ENCODE measurements at regions not wholly inside any gene's neighbourhood (a gene's known extent, or its start where the extent isn't known, plus 50 kb on each side); places are given as distances from the start of the nearest gene placed in this dataset.

DNA sequence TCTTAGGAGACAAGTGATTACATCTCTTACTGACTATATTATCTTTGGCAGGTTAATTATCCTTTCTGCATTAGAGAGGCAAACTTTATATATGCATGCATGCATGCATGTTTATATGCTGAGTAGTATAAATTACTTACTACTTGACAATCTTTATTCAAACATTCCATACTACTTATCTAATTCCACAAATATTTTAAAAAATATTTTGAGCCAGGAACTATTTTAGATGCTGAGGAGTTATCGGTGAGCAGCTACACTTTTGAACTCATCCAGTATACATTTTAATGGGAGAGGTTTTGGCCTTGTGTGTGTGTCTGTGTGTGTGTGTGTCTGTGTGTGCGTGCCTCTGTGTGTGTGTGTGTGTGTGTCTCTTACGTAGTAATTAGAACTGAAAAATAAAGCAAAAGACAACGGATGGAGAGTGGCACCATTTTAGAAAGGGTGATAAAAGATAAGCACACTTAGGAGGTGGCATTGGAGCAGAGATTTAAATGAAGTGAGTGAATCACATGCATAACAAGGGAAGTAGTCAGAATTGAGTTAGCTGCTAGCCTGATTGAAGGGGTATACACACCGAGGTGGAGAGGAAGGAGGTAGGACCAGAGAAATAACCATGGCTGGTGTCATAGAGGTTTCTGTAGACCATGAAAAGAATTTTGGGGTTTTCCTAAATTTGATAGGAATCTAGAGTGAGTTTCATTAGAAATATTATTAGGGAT lies 1488.4 kb downstream of the MRPL39 start:
- DNase-seq (ENCODE audit: low spot score), result no peak

DNA sequence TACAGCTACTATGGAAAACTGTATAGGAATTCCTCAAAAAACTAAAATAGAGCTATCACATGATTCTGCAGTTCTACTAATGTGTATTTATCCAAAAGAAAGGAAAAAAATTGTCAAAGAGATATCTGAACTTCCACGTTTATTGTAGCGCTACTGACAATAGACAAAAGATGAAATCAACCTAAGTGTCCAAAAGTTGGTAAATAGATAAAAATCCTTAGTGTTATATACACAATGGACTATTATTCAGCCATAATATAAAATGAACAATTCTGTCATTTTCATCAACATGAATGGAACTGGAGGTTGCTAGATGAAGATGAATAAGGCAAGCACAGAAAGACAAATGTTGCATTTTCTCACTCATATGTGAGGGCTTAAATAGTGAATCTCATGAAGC lies 1492.1 kb downstream of the MRPL39 start:
- peak; percentile 88 for DNase-seq (ENCODE audit: low spot score)

DNA sequence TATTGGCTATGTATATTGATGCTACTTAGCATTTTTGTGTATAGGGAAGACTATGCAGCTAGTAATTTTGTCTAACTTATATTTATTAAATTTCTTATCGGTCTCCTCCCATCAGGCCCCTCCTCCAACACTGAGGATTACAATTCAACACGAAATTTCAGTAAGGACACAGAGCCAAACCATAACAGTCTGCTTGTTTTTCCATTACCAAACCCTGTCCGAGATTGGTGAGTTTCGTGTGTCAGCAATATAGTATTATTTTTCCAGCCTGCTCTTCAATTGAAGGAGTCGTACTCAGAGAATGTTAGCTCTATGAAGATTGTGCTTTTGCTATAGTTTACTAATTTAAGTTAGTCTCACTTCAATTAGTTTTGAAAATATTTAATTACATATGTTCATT lies 1495.3 kb downstream of the MRPL39 start:
- DNase-seq (ENCODE audit: low spot score), result no peak

DNA sequence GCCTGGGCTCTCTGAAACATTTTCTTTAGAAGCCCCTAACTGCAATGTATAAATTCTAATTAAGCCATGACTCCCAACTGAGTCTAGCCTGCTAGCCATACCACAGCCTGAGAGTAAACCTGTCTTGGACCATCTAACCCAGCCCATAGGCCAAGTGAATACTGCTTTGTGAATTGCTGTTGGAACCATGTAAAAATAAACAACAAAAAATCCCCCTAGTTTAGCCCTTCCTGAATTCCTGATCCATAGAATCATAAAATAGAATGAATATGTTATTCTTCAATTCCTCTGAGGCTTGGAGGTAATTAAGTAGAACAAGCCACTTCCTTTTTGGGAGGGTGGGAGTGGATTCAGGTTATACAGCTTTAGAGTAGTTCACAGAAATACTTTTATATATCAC lies 1496.4 kb downstream of the MRPL39 start:
- no peak for DNase-seq (ENCODE audit: low spot score)

DNA sequence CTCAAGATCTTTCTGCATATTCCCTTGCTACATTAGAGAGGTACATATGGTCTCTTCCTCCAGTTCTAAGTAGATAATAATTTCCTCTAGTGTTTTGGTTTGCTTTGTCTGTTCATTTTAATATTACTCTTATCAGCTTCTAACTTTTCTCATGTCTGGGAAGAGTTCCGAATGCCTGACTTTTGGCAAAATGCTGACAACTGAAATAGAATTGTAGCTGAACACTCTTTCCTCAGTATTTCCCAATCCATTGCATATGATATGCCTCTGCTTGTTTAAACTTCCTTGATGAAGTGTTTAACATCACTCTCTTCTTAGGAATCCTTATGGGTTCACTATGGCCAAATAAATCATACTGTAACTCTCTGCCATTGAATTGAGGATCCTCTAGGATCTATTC lies 1510.1 kb downstream of the MRPL39 start:
- no peak for DNase-seq (ENCODE audit: low spot score)

DNA sequence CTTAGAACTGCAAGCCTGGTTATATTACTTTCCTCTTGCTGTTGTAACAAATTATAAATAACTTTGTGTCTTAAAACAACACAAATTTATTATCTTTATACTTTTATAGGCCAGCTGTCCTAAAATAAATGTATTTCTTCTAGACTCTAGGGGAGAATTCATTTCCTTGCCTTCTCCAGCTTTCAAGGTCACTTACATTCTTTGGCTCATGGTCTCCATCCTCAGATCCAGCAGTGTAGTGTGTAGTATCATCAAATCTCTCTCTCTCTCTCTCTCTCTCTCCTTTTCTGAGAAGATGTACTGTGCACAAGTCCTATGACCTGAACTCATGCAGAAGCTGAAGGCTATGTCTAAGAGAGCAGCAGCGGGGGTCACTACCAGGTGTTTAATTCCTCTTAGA lies 1510.6 kb downstream of the MRPL39 start:
- no peak for DNase-seq (ENCODE audit: low spot score)

DNA sequence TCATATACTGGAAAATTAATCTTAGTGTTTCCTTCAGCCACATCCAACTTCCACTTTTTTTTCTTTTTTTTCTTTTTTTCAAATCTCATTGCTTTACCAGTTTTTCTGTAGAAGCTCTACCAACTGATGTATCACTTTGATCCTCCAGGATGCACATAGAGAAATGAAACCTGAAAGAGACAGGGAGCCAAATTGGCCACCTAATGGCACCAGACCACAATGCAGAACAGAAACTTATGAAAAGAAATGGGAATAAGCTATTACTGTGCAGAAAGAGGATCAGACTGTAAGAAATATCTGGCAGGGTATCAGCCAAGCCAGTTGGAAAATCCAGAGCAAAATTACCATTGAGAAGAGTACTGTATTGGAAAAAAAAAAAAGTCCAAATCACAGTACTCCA lies 1514.2 kb downstream of the MRPL39 start:
- no peak for DNase-seq (ENCODE audit: low spot score)

DNA sequence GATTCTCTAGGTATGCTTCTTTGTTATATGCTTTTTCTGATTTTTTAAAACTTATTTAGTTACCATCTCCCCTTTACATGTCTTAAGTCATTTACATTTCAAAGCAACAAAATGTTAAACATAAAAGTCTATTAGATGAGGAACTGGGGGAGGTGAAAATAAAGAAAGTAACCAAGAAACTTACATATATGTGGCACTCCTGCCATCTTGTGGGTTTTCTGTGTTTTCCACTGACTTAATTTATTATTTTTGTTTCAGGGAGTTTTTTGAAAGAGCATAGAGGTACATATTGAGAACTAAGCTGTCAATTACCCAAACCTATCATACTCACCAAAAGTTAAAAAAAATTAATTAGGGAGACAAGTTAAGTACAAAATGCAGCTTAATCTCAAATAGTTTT lies 1531.1 kb downstream of the MRPL39 start:
- peak; percentile 38 for DNase-seq (ENCODE audit: low spot score)

DNA sequence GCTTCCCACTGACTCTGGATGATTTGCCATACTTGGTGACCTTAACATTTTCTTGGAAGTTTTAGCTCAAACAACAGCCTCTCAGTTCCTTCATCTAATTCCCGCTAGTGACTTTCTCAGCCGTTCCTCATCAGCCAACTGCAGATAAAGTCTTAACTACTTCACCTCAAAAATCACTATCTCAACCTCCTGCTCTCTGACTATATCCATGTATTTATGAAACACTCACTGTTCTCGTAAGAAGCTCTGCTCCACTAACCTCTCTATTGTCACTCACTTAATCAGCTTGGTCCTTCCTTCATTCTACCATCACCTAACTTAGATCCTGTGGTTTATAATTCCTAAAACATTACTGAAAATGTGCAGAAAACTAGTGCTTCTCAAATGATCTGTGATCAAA lies 1551.6 kb downstream of the MRPL39 start:
- no peak for DNase-seq (ENCODE audit: low spot score)

DNA sequence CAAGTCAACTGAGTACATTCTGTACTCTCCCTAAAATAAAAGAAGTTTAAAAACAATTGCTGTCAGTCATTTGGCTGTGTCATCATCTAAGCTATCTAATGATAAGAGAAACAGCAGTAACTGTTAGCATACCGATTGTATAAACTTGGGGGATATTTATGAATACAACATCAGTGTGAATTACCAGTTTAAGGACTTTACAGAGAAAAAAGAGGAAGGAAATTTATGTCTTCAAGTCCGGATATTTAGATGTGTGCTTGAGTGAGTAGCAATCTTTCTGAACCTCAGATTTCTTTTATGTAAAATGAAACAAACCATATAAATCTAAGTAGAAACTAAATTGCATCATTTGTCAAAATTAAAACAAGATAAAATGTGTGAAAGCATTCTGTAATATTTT lies 1557.0 kb downstream of the MRPL39 start:
- DNase-seq (ENCODE audit: low spot score), result no peak

DNA sequence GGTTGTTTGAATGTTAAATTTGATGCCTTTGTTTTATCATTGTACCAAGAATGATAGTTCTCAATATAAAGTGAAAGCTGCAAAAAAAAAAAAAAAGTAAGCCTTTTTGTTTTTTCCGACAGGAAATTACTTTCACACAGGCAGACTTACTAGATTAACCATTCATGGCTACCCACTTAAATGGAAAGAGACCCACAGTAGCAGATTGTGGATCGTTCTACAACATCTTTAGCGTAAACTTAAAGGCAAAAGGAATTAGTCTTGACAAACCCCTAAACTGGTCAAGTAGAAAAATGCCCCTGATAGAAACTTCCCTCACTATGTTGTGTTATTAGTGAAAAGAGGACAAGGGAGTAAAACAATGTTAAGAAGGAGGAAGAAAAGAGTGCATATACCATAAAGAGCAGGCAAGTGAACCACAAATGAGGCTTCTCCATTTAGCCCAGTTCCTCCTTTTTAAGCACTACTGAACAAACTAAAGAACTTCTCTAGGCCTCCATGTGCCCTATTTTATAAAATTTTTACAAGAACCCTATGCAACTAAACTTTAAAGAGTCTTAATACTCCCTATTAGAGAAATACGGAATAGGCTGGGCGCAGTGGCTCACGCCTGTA lies 1560.3 kb downstream of the MRPL39 start:
- DNase-seq (ENCODE audit: low spot score), result no peak

DNA sequence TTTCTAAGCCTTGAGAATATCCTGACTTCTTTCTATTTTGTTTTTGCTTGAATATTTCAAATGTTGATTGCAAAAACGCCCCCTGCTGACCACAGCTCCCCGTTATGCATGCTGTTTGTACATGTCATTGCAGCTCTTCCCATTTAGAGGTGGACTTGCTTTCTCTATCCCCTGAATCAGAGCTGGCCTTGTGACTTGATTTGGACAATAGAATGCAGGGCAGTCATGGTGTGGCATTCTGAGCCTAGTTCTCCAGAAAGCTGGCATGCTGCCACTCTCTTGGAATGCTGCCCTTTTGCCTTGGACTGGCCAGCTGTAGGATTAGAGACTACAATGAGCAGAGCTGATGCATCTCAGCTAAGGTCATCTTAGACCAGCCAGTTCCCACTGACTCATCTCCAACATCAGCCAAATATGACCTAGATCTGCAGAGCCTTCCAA lies 1561.5 kb downstream of the MRPL39 start:
- DNase-seq (ENCODE audit: low spot score), result peak; percentile 100

DNA sequence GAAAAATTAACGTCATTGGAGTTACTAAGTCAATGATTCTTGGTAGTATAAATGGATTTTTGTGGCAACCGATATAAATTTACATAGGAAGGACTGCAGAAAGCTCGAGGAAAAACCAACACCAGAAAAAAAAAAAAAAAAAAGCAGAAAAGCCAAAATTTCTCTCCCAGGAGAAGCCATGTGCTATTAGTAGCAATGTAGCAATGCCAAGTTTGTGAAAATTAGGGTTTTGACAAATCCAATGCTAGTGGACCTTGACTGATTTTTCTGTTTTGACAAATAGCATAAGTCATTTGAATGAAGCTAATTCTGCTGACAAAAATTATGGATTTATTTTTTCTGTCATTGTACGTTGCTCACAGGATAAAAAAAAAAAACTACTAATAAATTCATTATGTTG lies 1561.9 kb downstream of the MRPL39 start:
- DNase-seq (ENCODE audit: low spot score), result no peak

DNA sequence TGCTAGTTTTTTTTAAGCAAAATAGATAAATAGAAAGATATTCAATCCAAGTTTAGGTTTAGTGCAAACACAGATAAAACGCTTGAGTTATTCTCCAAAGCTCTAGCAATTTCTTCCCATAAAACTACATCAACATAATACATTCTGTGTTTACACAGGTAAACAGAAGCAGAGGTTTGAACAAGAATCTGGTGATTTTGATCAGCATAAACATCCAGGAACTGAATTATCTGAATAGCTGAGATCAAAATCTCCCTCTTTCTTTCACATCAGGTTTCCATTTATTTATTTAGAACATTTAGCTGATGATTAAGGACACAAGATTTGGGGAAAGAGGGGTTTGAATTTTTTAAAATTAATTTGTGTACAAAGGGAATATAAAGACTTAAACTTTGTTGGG lies 1564.6 kb downstream of the MRPL39 start:
- no peak for DNase-seq (ENCODE audit: low spot score)

DNA sequence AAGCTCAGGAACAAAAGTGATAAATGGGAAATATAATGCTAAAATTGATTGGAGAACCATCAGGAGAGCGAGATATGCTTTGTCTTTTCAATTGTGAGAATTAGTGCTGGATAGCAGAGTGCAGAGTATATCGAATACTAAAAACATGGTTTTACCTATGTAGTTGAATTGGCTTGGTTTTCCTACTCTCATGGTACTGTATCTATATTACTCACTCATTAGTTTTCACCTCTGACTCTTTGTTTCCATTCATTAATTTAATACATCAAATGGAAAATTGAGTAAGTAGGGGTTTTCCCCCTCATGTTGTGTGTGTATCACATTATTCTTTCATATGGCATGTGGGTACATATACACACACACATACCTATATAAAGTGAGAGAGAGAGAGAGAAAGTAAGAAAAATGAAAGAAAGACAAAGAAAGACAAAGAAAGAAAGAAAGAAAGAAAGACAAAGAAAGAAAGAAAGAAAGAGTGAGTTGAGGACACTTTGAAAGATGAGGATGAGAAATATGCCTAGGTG lies 1574.5 kb downstream of the MRPL39 start:
- DNase-seq (ENCODE audit: low spot score), result no peak

DNA sequence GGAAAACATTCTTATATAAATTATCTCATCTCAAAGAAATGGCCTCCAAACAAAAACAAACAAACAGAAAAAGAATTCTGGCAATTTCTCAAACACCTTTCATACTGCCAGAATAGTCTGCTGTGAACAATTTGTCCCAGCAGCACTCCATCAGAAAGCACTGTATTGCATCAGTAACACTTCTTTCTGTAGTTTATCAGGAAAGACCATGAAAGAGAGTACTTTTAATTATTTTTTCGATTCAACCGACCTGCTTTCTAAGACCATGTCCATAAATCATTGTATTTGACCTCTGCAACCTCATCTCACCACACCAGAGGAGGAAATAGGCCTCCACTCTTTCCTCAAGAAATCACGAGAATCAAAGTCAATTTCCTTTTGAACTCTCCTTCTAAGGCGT lies 1579.9 kb downstream of the MRPL39 start:
- DNase-seq (ENCODE audit: low spot score), result no peak

DNA sequence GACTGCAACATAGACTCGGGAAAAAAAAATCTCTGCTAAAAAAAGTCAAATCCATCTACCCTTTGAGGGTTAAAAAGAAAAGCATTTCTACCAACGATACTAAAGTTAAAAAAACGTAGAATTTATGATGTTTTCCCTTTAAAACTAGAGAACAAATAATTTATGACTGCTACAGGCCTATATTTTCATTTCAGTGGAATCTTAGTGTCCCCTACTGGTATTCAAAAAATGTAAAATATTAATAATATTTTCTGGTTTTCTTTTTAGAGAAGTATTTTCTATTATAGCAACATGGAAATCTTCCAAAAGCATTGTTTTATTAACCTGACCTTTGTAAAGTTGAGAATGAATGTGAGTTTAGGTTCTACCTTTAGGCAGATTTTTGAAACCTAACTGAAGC lies 1582.2 kb downstream of the MRPL39 start:
- no peak for DNase-seq (ENCODE audit: low spot score)

DNA sequence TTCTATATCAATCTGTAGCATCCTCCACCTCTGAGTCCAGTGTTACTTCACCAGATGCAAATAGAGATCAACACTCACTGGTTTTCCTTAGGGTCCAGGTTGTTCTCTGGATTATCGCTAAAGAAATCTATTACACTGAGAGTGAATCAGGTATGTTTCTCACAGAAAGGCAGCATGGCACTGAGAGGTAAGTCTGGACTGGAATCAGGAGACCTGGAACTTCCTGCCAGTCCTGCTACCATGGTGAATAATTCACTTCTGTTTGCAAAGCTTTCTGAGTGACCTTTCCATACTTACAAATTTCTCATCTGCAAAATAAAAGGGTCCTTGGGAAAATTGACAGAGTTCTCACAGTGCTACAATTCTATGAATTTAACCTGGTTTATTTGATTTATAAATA lies 1583.3 kb downstream of the MRPL39 start:
- DNase-seq (ENCODE audit: low spot score), result no peak

DNA sequence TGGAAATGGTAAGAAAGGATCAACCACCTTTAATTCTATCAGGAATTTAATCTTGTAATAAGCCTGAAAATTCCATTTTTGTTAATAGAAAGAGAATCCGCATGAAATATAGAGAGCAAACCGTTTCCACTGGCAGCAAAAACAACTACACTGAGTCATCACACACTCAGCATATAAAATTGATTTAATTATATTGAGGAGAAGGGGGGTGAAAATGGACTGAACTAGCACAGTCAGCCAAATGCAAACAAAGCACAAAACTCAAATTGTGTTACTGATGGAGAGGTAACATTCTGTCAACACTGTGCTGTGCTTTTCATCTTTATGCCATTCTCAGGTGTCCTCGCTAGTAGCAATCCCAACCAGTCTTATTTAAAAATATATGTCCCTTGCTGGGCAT lies 1583.9 kb downstream of the MRPL39 start:
- no peak for DNase-seq (ENCODE audit: low spot score)

DNA sequence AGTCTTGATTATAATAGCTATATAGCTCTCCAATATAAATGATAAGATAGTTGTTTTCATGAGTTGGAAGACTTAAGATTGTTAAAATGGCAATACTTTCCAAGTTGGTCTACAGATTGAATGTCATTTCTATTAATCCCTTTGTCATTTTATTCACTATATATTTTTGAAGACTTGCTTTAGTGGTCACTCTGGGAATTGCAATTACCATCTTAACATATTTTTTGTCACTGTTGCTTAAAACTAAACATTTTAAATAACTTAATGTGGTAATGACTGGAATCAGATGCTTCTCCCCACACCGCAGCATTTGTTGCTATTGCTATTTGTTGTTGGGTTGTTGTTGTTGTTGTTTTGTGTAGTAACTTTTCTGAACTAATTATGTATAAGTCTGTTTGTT lies 1592.9 kb downstream of the MRPL39 start:
- DNase-seq (ENCODE audit: low spot score), result no peak

DNA sequence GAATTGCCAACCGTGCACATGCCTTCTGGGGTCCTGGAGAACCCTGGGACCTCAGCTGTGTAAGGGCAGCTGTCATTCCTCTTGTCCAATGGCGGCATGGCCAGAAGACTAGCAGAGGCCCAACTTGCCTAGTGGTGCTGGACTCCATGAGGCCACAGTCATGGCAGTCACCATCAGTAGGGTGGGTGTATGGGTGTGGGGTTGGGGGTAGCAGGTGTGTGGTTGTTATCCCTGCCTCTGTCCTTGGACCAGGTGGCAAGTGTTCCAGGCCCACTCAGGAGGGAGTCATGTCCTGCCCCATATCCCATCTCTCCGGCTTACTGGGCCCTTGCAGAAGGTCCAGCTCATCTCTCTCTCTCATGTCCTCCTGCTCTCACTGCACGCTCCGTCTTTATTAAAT lies 1596.2 kb downstream of the MRPL39 start:
- no peak for DNase-seq (ENCODE audit: low spot score)

DNA sequence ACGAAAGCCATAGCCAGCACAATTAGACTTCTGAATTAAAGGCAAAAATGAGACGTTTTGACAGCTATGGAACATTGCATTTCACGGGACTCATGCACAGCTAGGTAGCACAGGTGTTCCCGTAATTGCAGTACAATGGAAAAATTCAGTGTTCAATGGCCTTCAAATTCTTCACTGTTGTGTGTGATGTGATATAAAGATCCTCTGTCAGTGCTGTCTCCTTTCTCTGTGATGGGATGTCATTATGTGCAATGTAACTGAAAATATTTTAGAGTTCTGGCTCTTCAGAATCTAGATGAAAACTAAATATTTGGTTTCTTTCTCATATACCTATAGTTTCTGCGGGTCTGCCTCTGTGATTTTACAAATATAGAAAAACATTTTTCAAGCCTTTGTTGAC lies 1599.7 kb downstream of the MRPL39 start:
- no peak for DNase-seq (ENCODE audit: low spot score)

DNA sequence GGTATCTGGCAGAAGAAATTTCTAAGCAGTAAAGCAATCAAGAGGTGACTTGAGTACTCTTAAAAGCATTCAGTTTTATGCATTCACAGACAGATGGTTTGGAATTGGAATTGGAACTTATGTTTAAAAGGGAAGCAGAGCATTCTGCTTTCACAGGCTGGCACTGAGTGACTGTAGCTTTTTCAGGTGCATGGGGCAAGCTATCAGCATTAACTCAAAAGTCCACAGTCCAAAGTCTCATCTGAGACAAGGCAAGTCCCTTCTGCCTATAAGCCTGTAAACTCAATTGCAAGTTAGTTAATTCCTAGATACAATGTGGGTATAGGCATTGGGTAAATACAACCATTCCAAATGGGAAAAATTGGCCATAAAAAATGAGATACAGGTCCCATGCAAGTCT lies 1620.3 kb downstream of the MRPL39 start:
- DNase-seq (ENCODE audit: low spot score), result no peak

DNA sequence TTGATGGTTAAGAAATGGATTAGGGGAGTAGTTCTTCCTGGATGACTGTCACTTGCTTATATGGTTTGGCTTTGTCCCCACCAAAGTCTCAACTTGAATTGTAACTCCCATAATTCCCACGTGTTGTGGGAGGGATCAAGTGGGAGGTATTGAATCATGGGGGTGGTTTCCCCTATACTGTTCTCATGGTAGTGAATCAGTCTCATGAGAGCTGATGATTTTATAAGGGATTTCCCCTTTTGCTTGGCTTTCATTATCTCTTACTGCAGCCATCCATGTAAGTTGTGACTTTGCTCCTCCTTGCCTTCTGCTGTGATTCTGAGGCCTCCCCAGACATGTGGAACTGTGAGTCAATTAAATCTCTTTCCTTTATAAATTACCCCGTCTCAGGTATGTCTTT lies 1621.1 kb downstream of the MRPL39 start:
- DNase-seq (ENCODE audit: low spot score), result no peak
